ENCODE measurements at regions not wholly inside any gene's neighbourhood (a gene's known extent, or its start where the extent isn't known, plus 50 kb on each side); places are given as distances from the start of the nearest gene placed in this dataset.

DNA sequence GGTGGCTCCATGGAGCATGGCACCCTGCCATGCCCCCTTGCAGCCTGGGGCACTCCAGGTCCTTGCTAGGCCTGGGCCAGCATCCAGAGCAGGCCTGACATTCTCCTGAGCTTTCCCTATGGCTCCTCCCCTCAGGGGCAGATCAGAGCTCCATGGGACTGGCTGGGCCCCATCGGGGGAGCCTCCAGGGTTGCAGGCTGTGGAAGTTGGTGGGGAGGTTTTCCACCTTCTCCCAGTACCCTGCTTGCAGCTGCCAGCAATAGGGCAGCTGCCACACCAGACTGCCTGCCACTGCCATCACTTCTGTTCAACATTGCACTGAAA lies 75.7 kb upstream of the TP63 start:
- no peak for DNase-seq (ENCODE audit: low read depth)

GRCh38 chr3:189557824-189558223 lies 73.4 kb upstream of the TP63 start:
- DNase-seq (ENCODE audit: low read depth) = peak; percentile 16

DNA sequence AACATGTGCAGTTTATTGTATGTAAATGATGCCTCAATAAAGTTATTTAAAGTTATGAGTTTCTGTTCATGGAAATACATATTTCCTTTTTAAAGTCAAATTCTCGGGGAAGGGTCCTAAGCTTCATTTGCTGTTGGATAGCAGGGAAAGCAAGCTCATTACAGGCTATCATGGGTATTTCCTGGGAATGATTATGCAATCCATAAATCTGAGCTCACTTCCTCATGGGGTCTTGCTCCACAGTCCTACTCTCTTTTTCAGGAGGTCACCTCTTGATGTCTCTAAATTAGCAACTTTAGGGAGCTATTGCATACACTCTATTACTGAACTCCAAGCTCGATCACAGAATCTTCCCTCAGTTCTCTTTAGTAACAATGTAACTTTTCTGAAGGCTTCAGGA lies 69.9 kb upstream of the TP63 start:
- DNase-seq (ENCODE audit: low read depth) = no peak

- DNase-seq (ENCODE audit: low read depth) = peak; percentile 93
These were observed 67.2 kb upstream of the TP63 start for GRCh38 chr3:189563853-189564563.

- no peak for DNase-seq (ENCODE audit: low read depth)
These were observed 64.5 kb upstream of the TP63 start for GRCh38 chr3:189566550-189567130.

DNA sequence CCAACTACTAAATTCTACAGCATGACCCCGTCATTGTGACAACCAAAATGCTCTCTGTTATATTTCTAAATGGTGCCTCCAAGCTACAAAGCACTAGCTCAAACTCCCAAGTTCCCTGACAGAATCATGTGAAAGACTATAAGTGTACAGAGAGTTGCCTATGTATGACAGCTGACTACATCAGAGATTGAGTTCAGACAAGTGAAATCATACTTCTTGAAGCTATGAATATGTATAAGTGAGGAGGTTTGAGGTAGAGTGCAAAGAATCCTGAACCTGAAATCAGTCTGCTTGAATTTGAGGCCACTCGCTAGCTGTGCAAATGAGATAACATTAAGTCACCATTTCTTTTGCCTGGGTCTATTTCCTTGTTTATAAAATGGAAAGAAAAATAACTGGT lies 63.9 kb upstream of the TP63 start:
- no peak for DNase-seq (ENCODE audit: low read depth)

- no peak for DNase-seq (ENCODE audit: low read depth)
These were observed 63.3 kb upstream of the TP63 start for GRCh38 chr3:189567766-189568420.

GRCh38 chr3:189568961-189569360 lies 62.2 kb upstream of the TP63 start:
- DNase-seq (ENCODE audit: low read depth) = no peak

- no peak for DNase-seq (ENCODE audit: low read depth)
These were observed 61.7 kb upstream of the TP63 start for GRCh38 chr3:189569473-189569872.

GRCh38 chr3:189570916-189571315 lies 60.3 kb upstream of the TP63 start:
- peak; percentile 6 for DNase-seq (ENCODE audit: low read depth)

GRCh38 chr3:189572249-189572648 lies 58.9 kb upstream of the TP63 start:
- no peak for DNase-seq (ENCODE audit: low read depth)

- DNase-seq (ENCODE audit: low read depth) = no peak
These were observed 58.2 kb upstream of the TP63 start for GRCh38 chr3:189573004-189573403.

DNA sequence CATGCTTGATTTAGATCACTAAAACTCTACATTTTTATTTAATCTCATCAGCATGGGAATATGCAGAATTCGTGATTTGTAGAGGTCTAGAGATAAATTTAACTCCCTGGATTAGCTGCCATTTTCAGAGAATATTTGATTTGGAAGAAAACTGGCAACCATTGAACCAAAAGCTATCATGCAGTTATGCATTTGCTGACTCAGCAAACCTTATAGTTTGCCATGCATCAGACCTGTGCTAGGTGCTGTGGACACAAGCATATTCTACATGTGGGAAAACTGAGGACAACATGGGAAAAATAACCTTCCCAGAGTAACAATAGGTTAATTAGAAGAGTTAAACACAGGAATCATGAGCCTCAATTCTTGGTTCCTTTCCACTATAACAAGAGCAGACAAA lies 54.7 kb upstream of the TP63 start:
- DNase-seq (ENCODE audit: low read depth) = no peak

DNA sequence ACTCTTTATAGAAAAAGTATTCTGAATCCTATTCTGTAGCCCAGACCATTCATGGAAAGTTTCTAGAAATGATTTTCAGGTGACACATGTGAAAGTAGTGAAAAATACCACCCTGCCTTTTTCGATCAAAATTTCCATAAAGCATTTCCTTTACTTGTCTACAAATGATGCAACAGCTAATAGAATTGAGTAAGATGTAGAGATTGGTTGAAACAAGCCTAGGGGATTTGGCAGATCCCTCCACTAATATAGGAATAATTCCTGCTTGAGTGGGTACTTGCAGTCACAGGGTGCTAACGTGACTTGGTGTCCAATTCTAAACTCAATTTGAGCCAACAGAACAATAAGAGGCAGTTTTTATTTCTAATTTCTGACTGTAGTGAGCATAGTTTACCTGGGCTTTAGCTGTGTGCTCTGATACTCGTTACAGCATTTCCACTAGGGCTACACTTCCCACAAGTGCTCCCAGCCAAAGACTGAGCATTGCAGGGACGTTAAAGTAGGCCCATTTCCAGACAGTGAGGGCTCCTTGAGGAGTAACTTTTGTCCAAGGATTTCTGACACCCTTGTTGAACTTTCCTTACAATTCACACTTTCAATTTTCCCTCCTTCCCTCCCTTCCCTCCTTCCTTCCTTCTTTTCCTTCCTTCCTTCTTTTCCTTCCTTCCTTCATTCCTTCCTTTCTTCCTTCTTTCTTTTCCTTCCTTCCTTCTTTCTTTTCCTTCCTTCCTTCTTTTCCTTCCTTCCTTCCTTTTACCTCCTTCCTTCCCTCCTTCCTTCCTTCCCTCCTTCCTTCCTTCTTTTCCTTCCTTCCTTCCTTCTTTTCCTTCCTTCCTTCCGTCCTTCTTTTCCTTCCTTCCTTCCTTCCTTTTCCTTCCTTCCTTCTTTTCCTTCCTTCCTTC lies 53.9 kb upstream of the TP63 start:
- no peak for DNase-seq (ENCODE audit: low read depth)

GRCh38 chr3:189580190-189580589 lies 51.0 kb upstream of the TP63 start:
- no peak for DNase-seq (ENCODE audit: low read depth)

All from LHCN-M2 (cell line).